Eye (tissue), 1 donor: ENCODE measurements at regions not wholly inside any gene's neighbourhood (a gene's known extent, or its start where the extent isn't known, plus 50 kb on each side); places are given as distances from the start of the nearest gene placed in this dataset.

Source experiments
- DNase-seq: peaks from one replicate; pipeline ENCODE4 v3.0.0-alpha.2; 2015

GRCh38 chr20:57867807-57868206, 158.0 kb upstream of the PMEPA1 start:
- no peak for DNase-seq

DNA sequence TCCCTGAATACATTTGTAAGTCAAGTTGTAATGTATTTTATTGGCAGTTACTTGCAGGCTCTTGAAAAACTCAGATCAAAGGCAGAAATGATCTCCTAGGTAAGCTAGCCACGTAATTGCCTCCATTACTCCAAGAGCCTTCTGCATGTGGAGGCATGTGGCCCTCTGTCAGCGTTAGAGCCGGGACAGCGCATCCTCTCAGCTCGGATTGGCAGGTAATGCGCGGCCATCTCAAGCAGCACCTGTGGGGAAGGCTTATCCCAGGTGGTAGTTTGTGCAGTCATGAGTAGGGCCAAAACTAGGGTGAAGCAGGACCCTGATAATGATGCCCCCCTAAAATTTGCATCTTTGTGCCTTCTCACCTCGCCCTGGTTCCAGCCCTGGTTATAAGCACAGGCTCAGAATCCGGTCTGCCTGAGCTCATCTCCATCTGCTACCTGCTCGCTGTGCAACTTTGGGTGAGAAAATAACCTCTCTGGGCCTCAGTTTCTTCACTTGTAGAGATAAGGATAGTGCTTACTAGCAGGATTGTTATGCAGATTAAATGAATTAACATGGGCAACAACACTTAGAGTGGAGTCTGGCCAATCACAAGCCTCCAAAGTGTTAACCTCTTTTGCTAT, 157.5 kb upstream of the PMEPA1 start:
- DNase-seq = no peak

DNA sequence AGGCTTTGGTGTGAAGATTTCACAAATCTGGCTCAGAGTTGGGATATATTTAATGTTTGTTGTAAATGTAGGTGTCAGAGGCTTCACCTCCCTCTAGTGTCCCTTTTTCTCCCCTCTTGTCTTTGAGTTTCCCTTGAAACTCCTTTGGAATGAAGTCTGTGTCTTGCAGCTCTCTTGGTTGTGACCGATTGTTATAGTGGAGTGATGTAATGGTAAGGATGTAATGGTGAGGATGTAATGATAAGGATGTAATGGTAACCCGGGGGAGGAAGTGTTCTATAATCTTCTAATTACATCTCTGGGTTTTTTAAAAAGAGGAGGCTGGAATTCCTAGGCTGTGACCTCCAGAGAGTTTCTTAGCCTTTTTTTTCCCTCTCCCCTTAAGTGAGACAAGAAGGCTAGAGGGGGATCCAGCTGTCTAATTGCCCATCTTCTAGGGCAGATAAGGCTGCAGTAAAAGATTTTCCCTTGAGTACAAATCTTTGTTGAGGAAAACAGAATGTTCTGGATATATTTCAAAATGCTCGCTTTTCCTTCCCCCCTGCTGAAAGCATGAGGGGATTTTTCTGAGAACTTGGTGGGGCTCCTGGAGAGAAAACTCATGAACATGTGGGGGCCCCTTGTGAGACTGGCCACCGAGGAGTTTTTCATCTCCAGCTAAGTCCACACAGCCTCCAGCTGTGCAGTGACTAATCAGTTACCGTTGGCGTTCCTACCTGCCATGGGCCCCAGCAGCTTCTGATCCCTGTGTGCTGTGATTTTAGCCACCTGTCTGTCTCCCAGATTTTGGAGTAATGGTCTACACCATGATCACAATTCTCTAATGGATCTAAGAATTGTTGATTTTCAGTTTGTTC, 156.7 kb upstream of the PMEPA1 start:
- DNase-seq = peak; percentile 30

DNA sequence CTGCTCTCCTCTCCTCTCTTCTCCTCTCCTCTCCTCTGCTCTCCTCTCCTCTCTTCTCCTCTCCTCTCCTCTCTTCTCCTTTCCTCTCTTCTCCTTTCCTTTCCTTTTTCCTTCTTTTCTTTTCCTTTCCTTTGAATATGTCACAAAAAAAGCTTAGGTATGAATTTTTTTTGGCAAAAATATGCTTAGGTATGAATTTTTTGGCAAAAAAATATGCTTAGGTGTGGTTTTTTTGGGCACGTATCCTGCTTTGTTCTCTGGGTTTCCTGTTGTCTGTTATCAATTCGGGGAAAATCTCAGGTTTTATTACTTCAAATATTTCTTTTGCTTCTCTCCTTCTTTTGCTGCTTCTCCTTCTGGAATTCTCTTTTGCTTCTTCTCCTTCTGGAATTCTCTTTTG, 155.5 kb upstream of the PMEPA1 start:
- no peak for DNase-seq

GRCh38 chr20:57860576-57860975, 150.8 kb upstream of the PMEPA1 start:
- no peak for DNase-seq

DNA sequence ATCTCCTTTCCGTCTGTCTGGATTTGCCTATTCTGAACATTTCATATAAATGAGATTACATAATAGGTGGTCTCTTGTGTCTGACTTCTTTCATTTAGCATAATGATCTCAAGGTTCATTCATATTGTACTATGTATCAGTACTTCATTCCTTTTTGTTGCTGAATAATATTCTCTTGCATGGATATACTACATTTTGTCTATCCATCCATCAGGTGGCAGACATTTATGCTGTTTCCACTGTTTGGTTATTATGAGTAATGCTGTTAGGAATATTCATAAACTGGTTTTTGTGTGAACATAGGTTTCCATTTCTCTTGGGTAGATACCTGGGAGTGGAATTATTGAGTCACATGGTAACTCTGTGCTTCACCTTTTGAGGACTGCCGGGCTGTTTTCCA, 148.2 kb upstream of the PMEPA1 start:
- no peak for DNase-seq

- no peak for DNase-seq
Measured at GRCh38 chr20:57857118-57857517, 147.3 kb upstream of the PMEPA1 start.

- no peak for DNase-seq
Measured at GRCh38 chr20:57856658-57857057, 146.8 kb upstream of the PMEPA1 start.

DNA sequence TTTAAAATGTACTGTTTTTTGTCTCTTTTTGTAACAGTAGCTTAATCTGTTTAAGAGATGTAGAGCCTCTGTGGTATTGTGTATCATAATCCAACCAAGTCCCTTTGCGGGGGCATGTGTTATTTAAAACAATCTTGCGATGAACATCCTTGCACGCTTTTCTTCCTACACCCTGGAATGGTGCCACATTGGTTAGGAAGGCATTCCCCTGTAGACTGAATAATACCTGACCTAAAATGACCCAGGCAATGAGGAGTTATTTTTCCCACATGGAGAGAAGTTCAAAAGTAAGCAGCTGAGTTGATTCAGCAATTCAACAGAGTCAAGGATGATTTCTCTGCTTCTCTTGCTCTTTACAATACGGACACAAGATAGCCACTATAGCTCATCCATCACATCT, 142.0 kb upstream of the PMEPA1 start:
- DNase-seq = no peak

- no peak for DNase-seq
Measured at GRCh38 chr20:57851025-57851682, 141.3 kb upstream of the PMEPA1 start.

DNA sequence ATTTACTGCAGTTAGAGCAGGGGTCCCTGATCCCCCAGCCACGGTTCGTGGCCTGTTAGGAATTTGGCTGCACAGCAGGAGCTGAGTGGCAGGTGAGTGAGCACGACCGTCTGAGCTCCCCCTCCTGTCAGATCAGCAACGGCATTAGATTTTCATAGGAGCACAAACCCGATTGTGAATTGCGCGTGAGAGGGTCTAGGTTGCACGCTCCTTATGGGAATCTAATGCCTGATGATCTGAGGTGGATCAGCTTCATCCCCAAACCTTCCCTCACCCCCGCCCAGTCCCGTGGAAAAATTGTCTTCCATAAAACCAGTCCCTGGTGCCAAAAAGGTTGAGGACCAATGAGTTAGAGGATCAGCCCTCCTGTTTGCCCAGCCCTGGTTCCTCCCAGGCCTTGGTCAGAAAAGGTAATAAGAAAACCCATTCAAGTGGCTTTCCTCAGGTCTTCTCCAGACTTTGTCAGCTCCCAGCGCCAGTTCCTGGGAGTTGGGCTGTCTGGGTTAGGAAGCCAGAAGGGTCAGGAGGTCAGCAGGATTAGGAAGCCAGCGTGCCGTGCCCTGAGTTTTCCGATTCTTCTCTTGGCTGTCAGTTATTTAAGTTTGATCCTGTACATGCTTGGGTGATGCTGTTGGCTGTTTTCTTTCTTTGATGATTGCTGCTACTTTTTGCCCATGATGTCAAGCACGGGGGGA, 139.9 kb upstream of the PMEPA1 start:
- no peak for DNase-seq

GRCh38 chr20:57849121-57849520, 139.3 kb upstream of the PMEPA1 start:
- DNase-seq = no peak

DNA sequence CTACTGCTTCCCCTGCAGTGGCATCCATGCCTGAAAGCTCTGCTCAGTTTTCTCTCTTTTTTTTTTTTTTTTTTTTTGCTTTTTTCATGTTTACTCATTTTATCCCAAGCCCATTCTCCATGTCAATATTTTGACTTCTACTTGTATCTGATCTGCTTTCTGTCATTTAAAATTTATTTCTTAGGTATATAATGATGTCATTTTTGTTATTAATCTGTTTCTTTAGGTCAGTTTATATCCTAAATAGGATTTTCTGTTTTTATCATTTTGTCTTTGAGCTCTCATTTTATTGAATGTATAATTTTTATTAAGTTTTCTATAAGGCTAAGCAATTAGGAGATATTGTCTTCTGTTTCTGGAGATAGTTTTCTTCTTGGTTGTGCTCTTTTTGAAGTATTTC, 138.5 kb upstream of the PMEPA1 start:
- no peak for DNase-seq

- no peak for DNase-seq
Measured at GRCh38 chr20:57847104-57847503, 137.3 kb upstream of the PMEPA1 start.

GRCh38 chr20:57844626-57845596, 135.1 kb upstream of the PMEPA1 start:
- no peak for DNase-seq

- DNase-seq = no peak
Measured at GRCh38 chr20:57843941-57844625, 134.3 kb upstream of the PMEPA1 start.

DNA sequence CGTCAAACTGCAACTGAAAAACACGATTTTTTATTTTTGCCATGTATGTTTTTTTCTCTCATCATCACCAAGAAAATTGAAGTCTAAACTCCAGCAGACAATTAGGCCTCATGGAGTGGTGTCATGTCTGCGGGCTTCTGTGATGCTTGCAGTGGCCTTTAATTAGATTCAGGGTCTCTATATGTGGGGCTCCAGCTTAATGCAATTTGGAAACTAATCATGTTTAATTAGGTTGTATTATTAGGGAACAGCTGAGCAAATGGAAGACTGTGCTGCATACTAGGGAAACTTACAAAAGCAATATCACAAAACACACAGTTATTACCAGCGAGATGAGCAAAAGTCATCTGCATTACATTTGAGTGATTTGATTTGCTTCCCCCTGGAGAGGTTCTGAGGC, 132.9 kb upstream of the PMEPA1 start:
- DNase-seq = no peak

GRCh38 chr20:57841297-57841866, 131.6 kb upstream of the PMEPA1 start:
- DNase-seq = no peak

DNA sequence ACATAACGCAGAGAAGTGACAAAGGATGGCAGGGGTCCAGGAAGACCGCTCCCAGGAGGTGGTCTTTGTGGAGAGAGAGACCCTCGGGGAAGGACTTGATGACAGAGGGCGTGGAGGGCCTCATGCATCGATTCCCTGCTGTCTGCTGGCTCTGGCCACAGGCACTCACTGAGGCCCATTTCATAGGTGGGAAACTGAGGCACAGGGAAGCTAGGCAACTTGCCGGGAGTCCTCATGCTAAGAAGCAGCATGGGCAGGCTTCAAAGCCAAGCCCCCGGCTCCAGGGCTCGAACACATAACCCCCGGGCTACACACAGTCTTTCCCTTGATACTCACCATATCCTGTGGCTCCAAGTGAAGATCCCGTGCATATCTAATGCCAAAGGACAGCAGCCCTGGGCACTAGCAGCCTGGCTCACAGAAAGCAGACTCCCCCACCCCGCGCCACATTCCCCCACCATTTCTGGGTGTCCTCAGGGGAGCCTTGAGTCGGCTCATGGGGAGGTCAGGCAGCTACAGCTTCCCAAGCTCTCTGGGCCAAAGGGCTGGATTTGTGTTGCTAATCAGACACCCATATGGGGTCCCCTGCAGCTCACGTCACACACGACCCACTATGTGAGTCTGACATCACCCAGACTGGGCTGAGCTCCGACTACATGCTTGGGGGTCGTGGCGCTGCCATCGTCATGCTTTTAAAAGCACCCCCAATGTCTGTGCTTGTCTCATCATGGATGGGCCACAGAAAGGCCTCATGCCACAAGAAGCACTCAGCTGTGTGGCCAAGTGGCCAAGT, 130.9 kb upstream of the PMEPA1 start:
- no peak for DNase-seq

DNA sequence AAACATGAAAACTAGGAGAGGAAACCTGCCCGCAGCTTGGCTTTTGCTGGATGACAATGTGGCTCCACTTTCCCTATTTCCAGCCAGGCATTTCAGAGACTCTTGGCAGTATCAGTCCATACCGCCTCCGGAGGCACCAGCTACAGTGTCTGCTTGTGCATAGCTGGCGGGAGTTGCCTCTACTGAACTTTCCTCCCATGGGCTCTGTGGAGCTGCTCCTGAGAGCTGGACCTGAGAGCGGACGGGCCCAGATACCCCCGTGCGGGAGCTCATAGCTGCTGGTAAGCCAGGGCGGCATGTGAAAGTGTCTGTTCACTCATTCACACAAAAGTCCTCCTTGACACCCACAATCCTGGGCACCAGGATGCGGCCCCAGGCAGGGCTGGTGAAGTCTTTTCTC, 130.3 kb upstream of the PMEPA1 start:
- no peak for DNase-seq
